CD8-positive, alpha-beta memory T cell (primary cell): ENCODE measurements at regions not wholly inside any gene's neighbourhood (a gene's known extent, or its start where the extent isn't known, plus 50 kb on each side); places are given as distances from the start of the nearest gene placed in this dataset.

Experiments
- CTCF ChIA-PET: fragments of 350-600 bp; sonication (Branson Sonifier 250); formaldehyde crosslinking; loops from one replicate; lab custom pipeline; 2021; ENCODE audit warnings: antibody characterized with exemption; lab: Charles Lee
- POLR2A ChIA-PET: fragments of 350-600 bp; sonication (Branson Sonifier 250); formaldehyde crosslinking; loops from one replicate; lab custom pipeline; 2021; ENCODE audit warnings: antibody characterized with exemption; lab: Charles Lee
- DNase-seq, 5 donors: peaks; one replicate each; pipeline versions ENCODE4 v3.0.0 to v3.0.0-alpha.2; 2020 to 2022; ENCODE audit warnings: mixed read lengths in 1 of 5
- H3K27ac ChIP-seq: one replicate; pipeline ENCODE4 v1.7.0; 2013; ENCODE audit warnings: low read depth, mild to moderate bottlenecking, low read length, moderate library complexity
- H3K27me3 ChIP-seq: 2 replicates; pipeline ENCODE4 v1.7.0; 2013; ENCODE audit warnings: low read length, mild to moderate bottlenecking; ENCODE audit not compliant: insufficient read depth, poor library complexity, severe bottlenecking
- H3K36me3 ChIP-seq: 2 replicates; pipeline ENCODE4 v1.7.0; 2013; ENCODE audit warnings: mild to moderate bottlenecking, low read length, moderate library complexity; ENCODE audit not compliant: insufficient read depth
- H3K4me1 ChIP-seq: 2 replicates; pipeline ENCODE4 v1.7.0; 2013; ENCODE audit warnings: mild to moderate bottlenecking, low read length, moderate library complexity; ENCODE audit not compliant: insufficient read depth
- H3K4me3 ChIP-seq: 2 replicates; pipeline ENCODE4 v1.7.0; 2013; ENCODE audit warnings: mild to moderate bottlenecking, low read length
- H3K9me3 ChIP-seq: 2 replicates; pipeline ENCODE4 v1.7.0; 2013; ENCODE audit warnings: mild to moderate bottlenecking, low read length
- H3K27ac Mint-ChIP-seq, 8 donors: one replicate each; pipeline ENCODE4 v1.8.0; 2020 to 2021; ENCODE audit warnings: mixed read lengths in 8 of 8, mild to moderate bottlenecking in 6 of 8, inconsistent platforms in 3 of 8, moderate library complexity in 3 of 8
- H3K27me3 Mint-ChIP-seq, 2 donors: one replicate each; pipeline ENCODE4 v1.8.0; 2020 to 2021; ENCODE audit warnings: mixed read lengths in 2 of 2, mild to moderate bottlenecking in 1 of 2, moderate library complexity in 1 of 2
- H3K36me3 Mint-ChIP-seq, 3 donors: one replicate each; pipeline ENCODE4 v1.8.0; 2020 to 2021; ENCODE audit warnings: mixed read lengths in 3 of 3, inconsistent platforms in 1 of 3, mild to moderate bottlenecking in 1 of 3
- H3K4me1 Mint-ChIP-seq, 3 donors: one replicate each; pipeline ENCODE4 v1.8.0; 2020 to 2021; ENCODE audit warnings: mixed read lengths in 3 of 3, inconsistent platforms in 1 of 3, mild to moderate bottlenecking in 1 of 3
- H3K4me3 Mint-ChIP-seq, 7 donors: one replicate each; pipeline ENCODE4 v1.8.0; 2020 to 2021; ENCODE audit warnings: mixed read lengths in 7 of 7, mild to moderate bottlenecking in 6 of 7, moderate library complexity in 4 of 7, inconsistent platforms in 2 of 7
- H3K9me3 Mint-ChIP-seq, 5 donors: one replicate each; pipeline ENCODE4 v1.8.0; 2020 to 2022; ENCODE audit warnings: mixed read lengths in 5 of 5, mild to moderate bottlenecking in 3 of 5, moderate library complexity in 2 of 5, inconsistent platforms in 1 of 5

GRCh38 chr11:111062420-111062819 lies 183.1 kb upstream of the POU2AF2 start:
- ChIA-PET CTCF (no interaction called here), POLR2A (no interaction called here)
- peaks cover 9% of the 10 kb centered on the region in 2 donors for H3K27me3 Mint-ChIP-seq
- Histone ChIP-seq H3K27me3 (no peaks in the 10 kb centered on the region), H3K4me3 (no peak overlapping the region), H3K4me1 (no peaks in the 10 kb centered on the region), H3K27ac (no peak overlapping the region), H3K36me3 (no peaks in the 10 kb centered on the region), H3K9me3 (no peaks in the 10 kb centered on the region)
- no peak overlapping the region for H3K4me3 Mint-ChIP-seq
- H3K4me1 Mint-ChIP-seq, result no peaks in the 10 kb centered on the region
- H3K27ac Mint-ChIP-seq, result no peak overlapping the region
- H3K36me3 Mint-ChIP-seq, result no peaks in the 10 kb centered on the region
- no peaks in the 10 kb centered on the region for H3K9me3 Mint-ChIP-seq
- no peak for DNase-seq

DNA sequence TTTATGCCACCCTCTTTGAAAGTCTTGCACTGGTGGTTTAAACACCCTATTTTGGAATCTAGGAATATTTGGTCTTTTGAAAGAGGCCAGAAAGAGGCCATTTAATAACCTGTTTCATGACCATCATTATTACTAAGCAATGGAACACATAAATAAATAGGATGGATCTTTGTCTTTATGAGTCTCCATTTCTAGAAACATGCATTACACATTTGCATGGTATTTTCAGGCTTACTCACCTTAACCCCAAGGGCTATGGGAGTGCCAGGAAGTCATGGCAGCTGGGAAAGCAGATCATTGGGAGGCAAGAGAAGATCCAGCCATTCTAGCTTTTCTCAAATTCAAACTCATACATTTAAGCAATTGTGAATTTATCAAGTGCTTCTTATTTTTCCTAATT lies 185.8 kb upstream of the POU2AF2 start:
- Histone ChIP-seq H3K9me3 (no peaks in the 10 kb centered on the region), H3K4me1 (no peaks in the 10 kb centered on the region), H3K27me3 (no peaks in the 10 kb centered on the region), H3K27ac (no peak overlapping the region), H3K4me3 (no peak overlapping the region), H3K36me3 (no peaks in the 10 kb centered on the region)
- no peak overlapping the region for H3K27ac Mint-ChIP-seq
- no peaks in the 10 kb centered on the region for H3K4me1 Mint-ChIP-seq
- H3K27me3 Mint-ChIP-seq, result peaks cover 5 to 13% of the 10 kb centered on the region in 2 donors
- H3K36me3 Mint-ChIP-seq, result no peaks in the 10 kb centered on the region
- ChIA-PET POLR2A (no interaction called here), CTCF (no interaction called here)
- H3K9me3 Mint-ChIP-seq, result no peaks in the 10 kb centered on the region
- no peak for DNase-seq
- no peak overlapping the region for H3K4me3 Mint-ChIP-seq

DNA sequence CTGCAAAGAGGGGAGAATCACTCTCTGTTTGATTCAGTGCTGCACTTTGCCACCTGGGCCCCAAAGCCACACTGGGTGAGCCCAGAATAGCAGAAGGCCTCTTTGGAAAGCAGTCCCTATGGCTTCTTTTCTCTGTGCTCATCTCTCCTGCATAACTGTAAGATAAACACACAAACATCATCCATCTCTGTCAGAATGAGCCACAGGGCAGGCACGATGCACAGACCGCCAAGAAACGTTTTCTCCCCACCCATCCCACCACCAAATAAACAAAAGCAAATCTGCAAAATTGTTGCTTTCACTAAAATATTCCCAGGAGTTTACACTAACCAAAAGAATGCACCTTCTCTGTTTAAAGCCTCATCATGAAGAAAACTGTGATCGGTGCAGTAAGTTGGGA lies 196.4 kb upstream of the POU2AF2 start:
- ChIA-PET CTCF (no interaction called here), POLR2A (no interaction called here)
- no peaks in the 10 kb centered on the region for H3K4me1 Mint-ChIP-seq
- no peaks in the 10 kb centered on the region for H3K9me3 ChIP-seq
- H3K27me3 Mint-ChIP-seq, result peaks cover 0 to 12% of the 10 kb centered on the region in 2 donors
- no peaks in the 10 kb centered on the region for H3K27me3 ChIP-seq
- no peak overlapping the region for H3K4me3 ChIP-seq
- no peaks in the 10 kb centered on the region for H3K36me3 Mint-ChIP-seq
- H3K9me3 Mint-ChIP-seq, result peaks cover 0 to 1% (median 0%) of the 10 kb centered on the region in 5 donors
- H3K36me3 ChIP-seq, result no peaks in the 10 kb centered on the region
- no peaks in the 10 kb centered on the region for H3K4me1 ChIP-seq
- no peak overlapping the region for H3K4me3 Mint-ChIP-seq
- no peak for DNase-seq
- H3K27ac Mint-ChIP-seq, result no peak overlapping the region
- no peak overlapping the region for H3K27ac ChIP-seq

- no peaks in the 10 kb centered on the region for H3K36me3 Mint-ChIP-seq
- no peaks in the 10 kb centered on the region for H3K27me3 ChIP-seq
- no peaks in the 10 kb centered on the region for H3K36me3 ChIP-seq
- H3K27ac Mint-ChIP-seq, result no peak overlapping the region
- peaks cover under 1 to 12% of the 10 kb centered on the region in 2 donors for H3K27me3 Mint-ChIP-seq
- H3K9me3 ChIP-seq, result no peaks in the 10 kb centered on the region
- CTCF ChIA-PET, result no interaction called here
- H3K27ac ChIP-seq, result no peak overlapping the region
- H3K9me3 Mint-ChIP-seq, result peaks cover 0 to 1% (median 0%) of the 10 kb centered on the region in 5 donors
- POLR2A ChIA-PET, result no interaction called here
- no peak for DNase-seq
- H3K4me3 Mint-ChIP-seq, result no peak overlapping the region
- H3K4me1 ChIP-seq, result no peaks in the 10 kb centered on the region
- no peak overlapping the region for H3K4me3 ChIP-seq
- no peaks in the 10 kb centered on the region for H3K4me1 Mint-ChIP-seq
These were observed 198.2 kb upstream of the POU2AF2 start for GRCh38 chr11:111047374-111047773.

GRCh38 chr11:111046291-111046690 lies 199.2 kb upstream of the POU2AF2 start:
- CTCF ChIA-PET, result no interaction called here
- DNase-seq, result no peak
- H3K27ac ChIP-seq, result no peak overlapping the region
- no peak overlapping the region for H3K4me3 Mint-ChIP-seq
- H3K4me3 ChIP-seq, result no peak overlapping the region
- no peaks in the 10 kb centered on the region for H3K36me3 Mint-ChIP-seq
- peaks cover 1 to 12% of the 10 kb centered on the region in 2 donors for H3K27me3 Mint-ChIP-seq
- no peaks in the 10 kb centered on the region for H3K9me3 ChIP-seq
- H3K36me3 ChIP-seq, result no peaks in the 10 kb centered on the region
- POLR2A ChIA-PET, result no interaction called here
- no peak overlapping the region for H3K27ac Mint-ChIP-seq
- no peaks in the 10 kb centered on the region for H3K4me1 Mint-ChIP-seq
- H3K9me3 Mint-ChIP-seq, result peaks cover 0 to 1% (median 0%) of the 10 kb centered on the region in 5 donors
- H3K4me1 ChIP-seq, result no peaks in the 10 kb centered on the region
- H3K27me3 ChIP-seq, result no peaks in the 10 kb centered on the region

DNA sequence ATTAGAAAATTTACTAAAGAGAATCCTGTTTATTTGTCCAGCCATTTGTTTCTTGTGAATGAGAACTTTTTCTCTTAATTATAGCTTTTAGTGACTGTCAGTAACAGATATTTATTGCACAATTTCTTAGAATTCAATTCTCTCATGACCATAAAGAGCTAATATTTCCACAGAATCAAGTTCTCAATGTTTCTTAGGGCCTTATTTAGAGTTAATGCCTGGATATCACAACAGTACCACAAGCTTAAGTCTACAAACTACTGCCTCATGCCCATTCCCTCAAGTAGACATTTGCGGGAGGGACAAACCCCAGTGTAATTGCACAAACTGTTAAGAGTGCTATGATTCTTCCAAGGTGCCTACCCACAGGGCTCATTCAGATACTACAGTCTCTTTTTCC lies 199.7 kb upstream of the POU2AF2 start:
- Histone ChIP-seq H3K27me3 (no peaks in the 10 kb centered on the region), H3K27ac (no peak overlapping the region), H3K4me3 (no peak overlapping the region), H3K36me3 (no peaks in the 10 kb centered on the region), H3K9me3 (no peaks in the 10 kb centered on the region), H3K4me1 (no peaks in the 10 kb centered on the region)
- no peaks in the 10 kb centered on the region for H3K36me3 Mint-ChIP-seq
- no peaks in the 10 kb centered on the region for H3K4me1 Mint-ChIP-seq
- H3K4me3 Mint-ChIP-seq, result no peak overlapping the region
- no peak for DNase-seq
- H3K27ac Mint-ChIP-seq, result no peak overlapping the region
- CTCF ChIA-PET, result no interaction called here
- POLR2A ChIA-PET, result no interaction called here
- peaks cover 1 to 12% of the 10 kb centered on the region in 2 donors for H3K27me3 Mint-ChIP-seq
- peaks cover 0 to 1% (median 0%) of the 10 kb centered on the region in 5 donors for H3K9me3 Mint-ChIP-seq

DNA sequence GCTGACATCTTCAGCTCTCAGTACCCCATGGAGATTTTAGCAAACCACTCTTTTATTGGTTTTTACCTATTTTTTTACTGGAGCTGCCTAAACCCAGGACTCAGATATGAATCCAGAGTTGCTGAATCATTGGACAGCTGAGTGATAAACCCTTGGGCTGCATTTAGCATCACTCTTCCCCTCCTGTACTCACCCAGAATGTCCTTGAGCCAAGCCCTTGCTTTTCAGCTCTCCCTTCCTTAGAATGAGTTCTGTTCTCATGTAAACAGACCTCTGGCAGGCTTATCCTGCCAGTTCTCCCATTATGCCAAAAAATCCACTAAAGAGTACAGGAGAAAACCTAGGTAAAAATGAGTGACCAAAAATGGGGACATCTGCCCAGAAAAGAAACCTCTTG lies 200.1 kb upstream of the POU2AF2 start:
- no peaks in the 10 kb centered on the region for H3K4me1 ChIP-seq
- H3K4me3 Mint-ChIP-seq, result no peak overlapping the region
- peaks cover 1 to 12% of the 10 kb centered on the region in 2 donors for H3K27me3 Mint-ChIP-seq
- H3K27me3 ChIP-seq, result no peaks in the 10 kb centered on the region
- ChIA-PET CTCF (no interaction called here), POLR2A (no interaction called here)
- H3K36me3 ChIP-seq, result no peaks in the 10 kb centered on the region
- H3K9me3 ChIP-seq, result no peaks in the 10 kb centered on the region
- H3K27ac ChIP-seq, result no peak overlapping the region
- no peaks in the 10 kb centered on the region for H3K4me1 Mint-ChIP-seq
- no peak overlapping the region for H3K4me3 ChIP-seq
- no peaks in the 10 kb centered on the region for H3K36me3 Mint-ChIP-seq
- H3K9me3 Mint-ChIP-seq, result peaks cover 0 to 1% (median 0%) of the 10 kb centered on the region in 5 donors
- no peak overlapping the region for H3K27ac Mint-ChIP-seq
- DNase-seq, result no peak

GRCh38 chr11:111044751-111045406 lies 200.6 kb upstream of the POU2AF2 start:
- H3K27me3 ChIP-seq, result no peaks in the 10 kb centered on the region

More at GRCh38 chr11:111044751-111045406, 200.6 kb upstream of the POU2AF2 start:
- peaks cover 0 to 1% (median 0%) of the 10 kb centered on the region in 5 donors for H3K9me3 Mint-ChIP-seq
- Histone ChIP-seq H3K27ac (no peak overlapping the region), H3K4me1 (no peaks in the 10 kb centered on the region), H3K9me3 (no peaks in the 10 kb centered on the region), H3K36me3 (no peaks in the 10 kb centered on the region), H3K4me3 (no peak overlapping the region)
- ChIA-PET POLR2A (no interaction called here), CTCF (no interaction called here)
- H3K36me3 Mint-ChIP-seq, result no peaks in the 10 kb centered on the region
- no peak overlapping the region for H3K4me3 Mint-ChIP-seq
- DNase-seq, result no peak
- peaks cover 1 to 12% of the 10 kb centered on the region in 2 donors for H3K27me3 Mint-ChIP-seq
- H3K4me1 Mint-ChIP-seq, result no peaks in the 10 kb centered on the region
- peak overlapping the region in 1 of 8 donors; percentile 73 for H3K27ac Mint-ChIP-seq
